ELR (cell line): ENCODE measurements at regions not wholly inside any gene's neighbourhood (a gene's known extent, or its start where the extent isn't known, plus 50 kb on each side); places are given as distances from the start of the nearest gene placed in this dataset.
"Not testable (repeated sequence)": the region's sequence is repeated elsewhere in the genome, so short reads cannot be mapped to it uniquely, and the experiment has no call there.

ENCODE experiments used
- DNase-seq: peaks from one replicate; pipeline ENCODE4 v3.0.0-alpha.2; 2015; ENCODE audit warnings: low read depth

GRCh38 chr9:19656704-19657103 is 132.1 kb downstream of the SLC24A2 start:
- DNase-seq, result no peak

GRCh38 chr9:19651681-19652080 is 137.2 kb downstream of the SLC24A2 start:
- DNase-seq, result no peak

- DNase-seq, result no peak
Observed at GRCh38 chr9:19650312-19650711, 138.5 kb downstream of the SLC24A2 start.

- DNase-seq, result no peak
Observed at GRCh38 chr9:19649336-19650041, 139.3 kb downstream of the SLC24A2 start.

GRCh38 chr9:19648672-19649071 is 140.2 kb downstream of the SLC24A2 start:
- no peak for DNase-seq

GRCh38 chr9:19643875-19644274 is 145.0 kb downstream of the SLC24A2 start:
- DNase-seq, result no peak

- DNase-seq, result no peak
Observed at GRCh38 chr9:19642256-19642655, 146.6 kb downstream of the SLC24A2 start.

- DNase-seq, result peak; percentile 4
Observed at GRCh38 chr9:19641046-19641445, 147.8 kb downstream of the SLC24A2 start.

GRCh38 chr9:19640014-19640413 is 148.8 kb downstream of the SLC24A2 start:
- no peak for DNase-seq

GRCh38 chr9:19637084-19637483 is 151.8 kb downstream of the SLC24A2 start:
- DNase-seq, result no peak

GRCh38 chr9:19634881-19635280 is 154.0 kb downstream of the SLC24A2 start:
- no peak for DNase-seq

GRCh38 chr9:19631181-19631580 is 157.7 kb downstream of the SLC24A2 start:
- no peak for DNase-seq

GRCh38 chr9:19630760-19631159 is 158.1 kb downstream of the SLC24A2 start:
- no peak for DNase-seq

GRCh38 chr9:19629488-19629887 is 159.3 kb downstream of the SLC24A2 start:
- DNase-seq, result no peak

- DNase-seq, result not testable (repeated sequence)
Observed at GRCh38 chr9:19625426-19625825, 163.4 kb downstream of the SLC24A2 start.

GRCh38 chr9:19624519-19624918 is 164.3 kb downstream of the SLC24A2 start:
- DNase-seq, result no peak

GRCh38 chr9:19623941-19624340 is 164.9 kb downstream of the SLC24A2 start:
- DNase-seq, result no peak

- DNase-seq, result no peak
Observed at GRCh38 chr9:19620326-19620725, 168.5 kb downstream of the SLC24A2 start.

GRCh38 chr9:19619221-19619620 is 169.6 kb downstream of the SLC24A2 start:
- no peak for DNase-seq

GRCh38 chr9:19618816-19619215 is 170.0 kb downstream of the SLC24A2 start:
- no peak for DNase-seq

- DNase-seq, result no peak
Observed at GRCh38 chr9:19615036-19615624, 173.7 kb downstream of the SLC24A2 start.

GRCh38 chr9:19614294-19614693 is 174.5 kb downstream of the SLC24A2 start:
- no peak for DNase-seq

GRCh38 chr9:19600538-19600937 is 188.3 kb downstream of the SLC24A2 start:
- no peak for DNase-seq

GRCh38 chr9:19598722-19599121 is 189.9 kb downstream of the ACER2 start:
- DNase-seq, result no peak
